KMS-11 (cell line): ENCODE measurements at regions not wholly inside any gene's neighbourhood (a gene's known extent, or its start where the extent isn't known, plus 50 kb on each side); places are given as distances from the start of the nearest gene placed in this dataset.

Experiments
- H2AFZ ChIP-seq: fragments of 200-600 bp; sonication (generic); 2 replicates; pipeline ENCODE4 v1.6.1; 2016; ENCODE audit warnings: antibody characterized with exemption, mixed run types, low read depth
- H3K27ac ChIP-seq: fragments of 200-600 bp; sonication (generic); 2 replicates; pipeline ENCODE4 v1.6.1; 2016; ENCODE audit warnings: mild to moderate bottlenecking, mixed run types
- H3K27me3 ChIP-seq: fragments of 200-600 bp; sonication (generic); 2 replicates; pipeline ENCODE4 v1.6.1; 2017; ENCODE audit warnings: mild to moderate bottlenecking, low read depth, mixed run types, moderate library complexity; ENCODE audit not compliant: insufficient read depth
- H3K36me3 ChIP-seq: fragments of 200-600 bp; sonication (generic); 2 replicates; pipeline ENCODE4 v1.6.1; 2017; ENCODE audit warnings: mild to moderate bottlenecking, mixed run types; ENCODE audit not compliant: insufficient read depth
- H3K4me1 ChIP-seq: fragments of 200-600 bp; sonication (generic); 2 replicates; pipeline ENCODE4 v1.6.1; 2016; ENCODE audit warnings: mild to moderate bottlenecking, low read depth, mixed run types; ENCODE audit not compliant: poor library complexity, severe bottlenecking
- H3K4me2 ChIP-seq: fragments of 200-600 bp; sonication (generic); 2 replicates; pipeline ENCODE4 v1.7.0; 2016; ENCODE audit warnings: mild to moderate bottlenecking, mixed run types
- H3K4me3 ChIP-seq: fragments of 200-600 bp; sonication (generic); IDR thresholded peaks from 2 replicates; pipeline ENCODE4 v1.6.1; 2017; ENCODE audit warnings: low read depth, low read length, mixed read lengths; ENCODE audit not compliant: insufficient read depth
- H3K79me2 ChIP-seq: fragments of 200-600 bp; sonication (generic); 2 replicates; pipeline ENCODE4 v1.6.1; 2016; ENCODE audit warnings: low read depth, mixed run types; ENCODE audit not compliant: insufficient read depth
- H3K9ac ChIP-seq: fragments of 200-600 bp; sonication (generic); 2 replicates; pipeline ENCODE4 v1.6.1; 2016; ENCODE audit warnings: mild to moderate bottlenecking, mixed run types
- H4K20me1 ChIP-seq: fragments of 200-600 bp; sonication (generic); 2 replicates; pipeline ENCODE4 v1.6.1; 2016; ENCODE audit warnings: mild to moderate bottlenecking, mixed run types; ENCODE audit not compliant: insufficient read depth
- TF ChIP-seq, protein P1 (sequence below): fragments of 200-600 bp; sonication (generic); conservative IDR thresholded peaks from 2 replicates; pipeline ENCODE4 v1.6.1; 2017; ENCODE audit warnings: low read depth, mild to moderate bottlenecking, antibody characterized with exemption, low read length, moderate library complexity, mixed read lengths

DNA sequence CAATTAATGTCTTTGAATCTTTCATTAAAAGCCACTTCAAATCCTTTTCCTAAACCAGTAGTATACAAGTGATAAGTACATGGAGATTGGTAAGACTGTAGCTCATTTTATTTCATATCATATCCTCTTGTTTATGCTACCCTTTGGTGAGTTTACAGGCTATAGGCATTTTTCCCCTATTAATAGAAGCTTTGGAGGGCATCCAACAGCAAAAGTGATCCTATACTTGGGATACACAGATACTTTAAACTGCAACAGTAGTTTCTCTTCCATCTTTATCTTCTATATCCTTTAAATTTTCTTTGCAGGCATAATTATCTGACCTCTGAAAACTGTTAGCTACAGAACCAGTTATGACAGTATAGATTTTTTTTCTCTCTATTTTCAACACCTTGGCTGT is 114.5 kb upstream of the SPON1 start:
- Histone ChIP-seq H3K4me3 (no peak overlapping the region), H3K9ac (no peak overlapping the region), H3K4me2 (no peak overlapping the region), H4K20me1 (no peaks in the 10 kb centered on the region), H3K27ac (no peak overlapping the region), H3K36me3 (no peaks in the 10 kb centered on the region), H3K27me3 (no peaks in the 10 kb centered on the region), H3K79me2 (no peaks in the 10 kb centered on the region), H3K4me1 (no peaks in the 10 kb centered on the region), H2AFZ (no peak overlapping the region)
- TF ChIP-seq, protein P1, sequence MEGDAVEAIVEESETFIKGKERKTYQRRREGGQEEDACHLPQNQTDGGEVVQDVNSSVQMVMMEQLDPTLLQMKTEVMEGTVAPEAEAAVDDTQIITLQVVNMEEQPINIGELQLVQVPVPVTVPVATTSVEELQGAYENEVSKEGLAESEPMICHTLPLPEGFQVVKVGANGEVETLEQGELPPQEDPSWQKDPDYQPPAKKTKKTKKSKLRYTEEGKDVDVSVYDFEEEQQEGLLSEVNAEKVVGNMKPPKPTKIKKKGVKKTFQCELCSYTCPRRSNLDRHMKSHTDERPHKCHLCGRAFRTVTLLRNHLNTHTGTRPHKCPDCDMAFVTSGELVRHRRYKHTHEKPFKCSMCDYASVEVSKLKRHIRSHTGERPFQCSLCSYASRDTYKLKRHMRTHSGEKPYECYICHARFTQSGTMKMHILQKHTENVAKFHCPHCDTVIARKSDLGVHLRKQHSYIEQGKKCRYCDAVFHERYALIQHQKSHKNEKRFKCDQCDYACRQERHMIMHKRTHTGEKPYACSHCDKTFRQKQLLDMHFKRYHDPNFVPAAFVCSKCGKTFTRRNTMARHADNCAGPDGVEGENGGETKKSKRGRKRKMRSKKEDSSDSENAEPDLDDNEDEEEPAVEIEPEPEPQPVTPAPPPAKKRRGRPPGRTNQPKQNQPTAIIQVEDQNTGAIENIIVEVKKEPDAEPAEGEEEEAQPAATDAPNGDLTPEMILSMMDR, result no peak

DNA sequence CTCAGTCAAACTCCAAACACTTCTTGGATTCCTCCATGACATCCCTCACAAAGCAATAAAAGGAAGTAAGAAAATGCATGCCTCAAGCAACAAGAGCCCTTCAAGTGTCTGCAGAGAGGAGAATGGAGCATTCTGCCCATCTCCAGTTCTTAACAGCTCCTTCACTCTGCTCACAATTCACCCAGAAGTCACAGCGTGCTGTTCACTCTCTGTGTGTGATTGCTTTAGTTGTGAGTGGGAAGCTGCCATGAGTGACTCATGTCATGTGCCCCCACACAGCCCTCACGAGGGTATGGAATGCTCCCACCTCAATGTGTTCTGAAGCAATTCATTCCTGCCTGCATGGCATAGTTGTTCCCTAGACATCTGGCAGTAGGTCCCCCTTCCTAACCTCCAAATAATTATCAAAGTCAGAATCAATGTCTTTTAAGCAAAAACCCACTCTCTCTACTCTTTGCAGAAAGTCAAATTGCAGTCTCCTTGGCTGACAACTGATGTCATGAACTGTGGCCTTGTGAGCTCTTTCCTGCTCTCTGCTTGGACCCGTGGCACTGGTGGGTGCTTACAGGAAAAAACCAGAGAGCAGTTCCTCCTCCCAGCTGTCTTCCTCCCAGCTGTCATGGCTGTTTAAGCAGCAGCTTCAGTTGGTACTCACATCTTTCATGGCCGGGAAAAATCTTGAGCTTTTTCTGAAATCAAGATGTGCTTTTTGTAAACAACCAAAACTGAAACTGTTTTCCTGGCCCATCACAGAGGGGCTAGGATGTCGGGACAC is 112.1 kb upstream of the SPON1 start:
- no peak overlapping the region for H2AFZ ChIP-seq
- H3K79me2 ChIP-seq, result no peaks in the 10 kb centered on the region
- H3K4me2 ChIP-seq, result no peak overlapping the region
- no peaks in the 10 kb centered on the region for H3K27me3 ChIP-seq
- no peak overlapping the region for H3K27ac ChIP-seq
- no peak overlapping the region for H3K9ac ChIP-seq
- TF ChIP-seq, protein P1, result no peak
- H3K4me3 ChIP-seq, result no peak overlapping the region
- H3K4me1 ChIP-seq, result no peaks in the 10 kb centered on the region
- no peaks in the 10 kb centered on the region for H3K36me3 ChIP-seq
- no peaks in the 10 kb centered on the region for H4K20me1 ChIP-seq

DNA sequence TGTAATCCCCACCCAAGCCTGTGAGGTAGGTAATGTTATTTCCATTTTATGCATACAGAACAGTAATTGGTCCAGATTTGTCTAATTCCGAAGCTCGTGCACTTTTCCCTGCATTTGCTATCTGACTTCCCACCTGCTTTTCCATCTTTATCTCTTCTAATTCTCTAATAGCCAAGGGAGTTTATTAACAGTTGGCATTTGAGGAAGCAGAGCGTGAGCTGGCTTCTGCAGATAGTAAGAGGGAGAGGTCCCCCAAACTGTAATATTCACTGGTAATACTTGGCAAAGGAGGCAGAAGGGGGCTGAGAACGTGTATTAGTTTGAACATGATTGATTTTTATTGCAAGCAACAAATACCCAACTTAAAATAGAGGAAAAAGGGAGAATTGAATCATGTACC is 110.8 kb upstream of the SPON1 start:
- H3K27ac ChIP-seq, result no peak overlapping the region
- no peak overlapping the region for H2AFZ ChIP-seq
- no peaks in the 10 kb centered on the region for H3K36me3 ChIP-seq
- H3K27me3 ChIP-seq, result no peaks in the 10 kb centered on the region
- H4K20me1 ChIP-seq, result no peaks in the 10 kb centered on the region
- no peak overlapping the region for H3K9ac ChIP-seq
- no peaks in the 10 kb centered on the region for H3K4me1 ChIP-seq
- H3K79me2 ChIP-seq, result no peaks in the 10 kb centered on the region
- no peak overlapping the region for H3K4me3 ChIP-seq
- TF ChIP-seq, protein P1, result no peak
- H3K4me2 ChIP-seq, result no peak overlapping the region

DNA sequence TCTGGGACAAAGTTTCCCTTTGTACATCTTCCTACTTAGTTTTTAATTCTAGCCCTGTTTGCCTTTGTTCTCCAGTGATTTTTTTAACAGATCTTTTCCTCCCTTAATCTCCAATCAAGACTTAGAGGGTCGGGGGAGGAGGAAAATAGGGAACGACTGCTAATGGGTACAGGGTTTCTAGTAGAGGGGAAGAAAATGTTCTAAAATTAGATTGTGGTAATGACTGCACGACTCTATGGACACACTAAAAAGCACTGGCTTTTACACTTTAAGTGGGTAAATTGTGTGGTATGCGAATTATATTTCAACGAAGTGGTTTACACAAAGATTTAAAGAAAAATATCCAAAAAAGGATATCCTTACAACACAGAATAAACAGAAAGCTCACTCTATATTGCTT is 110.0 kb upstream of the SPON1 start:
- Histone ChIP-seq H3K4me3 (no peak overlapping the region), H2AFZ (no peak overlapping the region), H3K27ac (no peak overlapping the region), H3K9ac (no peak overlapping the region), H4K20me1 (no peaks in the 10 kb centered on the region), H3K27me3 (no peaks in the 10 kb centered on the region), H3K79me2 (no peaks in the 10 kb centered on the region), H3K4me1 (no peaks in the 10 kb centered on the region), H3K36me3 (no peaks in the 10 kb centered on the region), H3K4me2 (no peak overlapping the region)
- TF ChIP-seq, protein P1, result no peak
